ENCODE measurements at regions not wholly inside any gene's neighbourhood (a gene's known extent, or its start where the extent isn't known, plus 50 kb on each side); places are given as distances from the start of the nearest gene placed in this dataset.

DNA sequence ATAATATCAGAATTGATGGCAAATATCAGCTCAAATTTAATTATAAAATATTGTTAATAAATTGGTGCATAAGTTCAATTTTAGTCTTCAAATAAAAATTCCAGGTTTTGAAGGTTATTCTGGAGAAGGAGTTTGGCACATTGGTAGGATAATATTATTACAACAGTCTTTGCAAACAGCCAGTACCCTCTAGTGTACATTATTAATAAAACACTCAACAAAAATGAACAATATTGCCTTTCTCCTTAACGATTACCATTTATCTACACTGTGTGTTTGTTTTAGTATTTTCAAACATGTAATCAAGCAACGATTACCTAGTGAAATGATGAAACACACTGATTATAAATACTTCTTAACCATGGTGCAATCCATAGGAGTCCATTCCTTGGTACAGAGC, 334.0 kb upstream of the FSIP2 start:
- Histone ChIP-seq H3K23me2 (ENCODE audit: low read depth, low read length) (no peaks in the 10 kb centered on the region), H2BK5ac (ENCODE audit: low read depth, low read length) (no peak overlapping the region), H3K9ac (replicated peaks in 1 of 4; ENCODE audit: extremely low read depth in 1 of 4, low read depth in 3 of 4, low read length in 3 of 4) (no peak overlapping the region), H2BK120ac (replicated peaks; ENCODE audit: low read depth, low read length) (no peak overlapping the region), H4K91ac (replicated peaks; ENCODE audit: insufficient read length, low read length) (no peak overlapping the region), H3K4me1 (replicated peaks in 1 of 4; ENCODE audit: control insufficient read depth in 3 of 4, insufficient read depth in 4 of 4, low read length in 3 of 4) (no peaks in the 10 kb centered on the region), H3K14ac (ENCODE audit: insufficient read length) (no peak overlapping the region), H3K4me2 (ENCODE audit: insufficient read depth in 1 of 2, low read depth in 2 of 2, low read length in 2 of 2) (no peak overlapping the region), H2BK12ac (ENCODE audit: low read depth, low read length) (no peak overlapping the region), H3K79me1 (ENCODE audit: low read depth, low read length) (no peaks in the 10 kb centered on the region), H3K23ac (ENCODE audit: insufficient read length) (no peak overlapping the region), H3K56ac (replicated peaks; ENCODE audit: insufficient read length, low read depth, low read length) (no peak overlapping the region), H3K27me3 (replicated peaks in 1 of 4; ENCODE audit: control insufficient read depth in 3 of 4, extremely low read depth in 1 of 4, insufficient read depth in 3 of 4, low read length in 3 of 4) (no peaks in the 10 kb centered on the region), H4K8ac (ENCODE audit: extremely low read depth, insufficient read depth, low read length) (no peak overlapping the region), H3K36me3 (ENCODE audit: control insufficient read depth in 2 of 4, insufficient read depth in 4 of 4, low read length in 3 of 4) (no peaks in the 10 kb centered on the region), H2AK5ac (ENCODE audit: low read depth, low read length) (no peak overlapping the region), H3K79me2 (ENCODE audit: control insufficient read depth in 1 of 2, insufficient read depth in 2 of 2, low read length in 2 of 2) (no peaks in the 10 kb centered on the region), H4K5ac (ENCODE audit: insufficient read length, low read depth, low read length) (no peak overlapping the region), H3K27ac (ENCODE audit: low read depth, low read length) (no peak overlapping the region), H2BK20ac (ENCODE audit: low read length) (no peak overlapping the region), H2BK15ac (ENCODE audit: low read length) (no peak overlapping the region), H3K4ac (replicated peaks; ENCODE audit: insufficient read length, low read depth, low read length) (no peak overlapping the region), H4K20me1 (replicated peaks in 1 of 2; ENCODE audit: control insufficient read depth in 1 of 2, insufficient read depth in 2 of 2, low read length in 2 of 2) (no peaks in the 10 kb centered on the region), H2AFZ (ENCODE audit: low read length) (no peak overlapping the region), H3K18ac (ENCODE audit: extremely low read depth, low read length) (no peak overlapping the region), H3K4me3 (ENCODE audit: extremely low read depth in 1 of 4, insufficient read depth in 2 of 4, low read depth in 3 of 4, low read length in 4 of 4) (no peak overlapping the region), H3K9me3 (ENCODE audit: insufficient read depth in 2 of 2, low read depth in 1 of 2, low read length in 1 of 2) (no peaks in the 10 kb centered on the region)
- TF ChIP-seq SIX5 (IDR thresholded peaks at IDR 0.05; ENCODE audit: low read depth, low read length) = no peak
- no peak for TF ChIP-seq KDM1A (IDR thresholded peaks at IDR 0.05; ENCODE audit: borderline replicate concordance, low read length)
- TF ChIP-seq SRF (IDR thresholded peaks at IDR 0.05; ENCODE audit: low read depth, low read length) = no peak
- no peak for TF ChIP-seq SIN3A (conservative IDR thresholded peaks at IDR 0.05 in 1 of 2, IDR thresholded peaks at IDR 0.05 in 1 of 2; ENCODE audit: low read depth in 1 of 2, low read length in 2 of 2)
- no peak for TF ChIP-seq MAX (IDR thresholded peaks at IDR 0.05)
- TF ChIP-seq SP2 (IDR thresholded peaks at IDR 0.05; ENCODE audit: low read length) = no peak
- TF ChIP-seq TAF1 (IDR thresholded peaks at IDR 0.05; ENCODE audit: low read depth, low read length) = no peak
- TF ChIP-seq, protein P1, sequence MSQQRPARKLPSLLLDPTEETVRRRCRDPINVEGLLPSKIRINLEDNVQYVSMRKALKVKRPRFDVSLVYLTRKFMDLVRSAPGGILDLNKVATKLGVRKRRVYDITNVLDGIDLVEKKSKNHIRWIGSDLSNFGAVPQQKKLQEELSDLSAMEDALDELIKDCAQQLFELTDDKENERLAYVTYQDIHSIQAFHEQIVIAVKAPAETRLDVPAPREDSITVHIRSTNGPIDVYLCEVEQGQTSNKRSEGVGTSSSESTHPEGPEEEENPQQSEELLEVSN (IDR thresholded peaks at IDR 0.05) = no peak
- no peak for TF ChIP-seq BRCA1 (IDR thresholded peaks at IDR 0.05; ENCODE audit: low read depth, low read length)
- no peak for TF ChIP-seq EGR1 (IDR thresholded peaks at IDR 0.05; ENCODE audit: borderline replicate concordance, low read depth, low read length)
- no peak for TF ChIP-seq CBX5 (IDR thresholded peaks at IDR 0.05; ENCODE audit: low read depth, low read length)
- no peak for TF ChIP-seq POLR2A (IDR thresholded peaks at IDR 0.05; ENCODE audit: control extremely low read depth in 1 of 2, low read depth in 2 of 2, low read length in 2 of 2)
- POLR2A ChIA-PET (ENCODE audit: partially characterized antibody) = no interaction called here
- CTCF ChIA-PET (ENCODE audit: partially characterized antibody) = interaction anchor here (0.8 kb wide), 1 partner anchor 81 kb away, joined by 3 read pairs; no protein-coding TSS in a partner anchor
- DNase-seq (ENCODE audit: low read depth in 1 of 2, low spot score in 2 of 2) (no peak), FAIRE-seq (no peak)
- 88% methylated on average over 2 of the region's 2 CpGs; no CpG with 5 or more reads in 1 of the 2 experiments for WGBS, 2 experiments (ENCODE audit: extremely low coverage in 1 of 2, insufficient coverage in 1 of 2, insufficient read length in 1 of 2, insufficient replicate concordance in 2 of 2, low coverage in 1 of 2, low lambda C conversion rate in 2 of 2, missing lambda C conversion rate in 1 of 2)

Data from H1 (cell line).